ENCODE measurements at regions not wholly inside any gene's neighbourhood (a gene's known extent, or its start where the extent isn't known, plus 50 kb on each side); places are given as distances from the start of the nearest gene placed in this dataset.

DNA sequence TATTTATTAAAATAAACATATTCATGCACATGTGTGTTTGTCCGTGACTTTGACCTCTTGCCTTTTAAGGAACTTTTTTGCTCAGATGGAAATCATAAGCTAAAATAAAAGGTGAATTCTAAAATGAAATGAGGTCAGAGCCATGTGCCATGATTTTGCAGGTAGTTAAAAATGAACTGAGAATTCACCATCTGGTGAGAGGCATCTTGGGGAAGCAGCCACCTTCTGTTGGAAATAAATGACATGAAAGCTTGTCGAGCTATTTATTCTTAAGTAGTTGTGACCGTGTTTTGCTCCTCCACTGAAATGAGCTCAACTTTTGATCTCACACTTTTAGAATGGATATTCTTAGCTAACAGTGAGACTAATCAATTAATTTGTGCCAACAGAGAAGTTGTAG, 56.8 kb upstream of the CNOT2 start:
- WGBS, 4 donors: 87 to 94% (median 89%) methylated on average over 3 of the region's 3 CpGs
- intact Hi-C loops (cut with DNase I): no loop called here
- DNase-seq (no peak), ATAC-seq (no peak)
- no peaks in the 10 kb centered on the region for H3K36me3 ChIP-seq
- no peaks in the 10 kb centered on the region for H3K27me3 ChIP-seq
- no peak overlapping the region for H3K4me3 ChIP-seq
- no peak overlapping the region for H3K27ac ChIP-seq
- no peaks in the 10 kb centered on the region for H3K4me1 ChIP-seq
- no peak for TF ChIP-seq POLR2A (IDR thresholded peaks at IDR 0.05)
- TF ChIP-seq, protein P1, sequence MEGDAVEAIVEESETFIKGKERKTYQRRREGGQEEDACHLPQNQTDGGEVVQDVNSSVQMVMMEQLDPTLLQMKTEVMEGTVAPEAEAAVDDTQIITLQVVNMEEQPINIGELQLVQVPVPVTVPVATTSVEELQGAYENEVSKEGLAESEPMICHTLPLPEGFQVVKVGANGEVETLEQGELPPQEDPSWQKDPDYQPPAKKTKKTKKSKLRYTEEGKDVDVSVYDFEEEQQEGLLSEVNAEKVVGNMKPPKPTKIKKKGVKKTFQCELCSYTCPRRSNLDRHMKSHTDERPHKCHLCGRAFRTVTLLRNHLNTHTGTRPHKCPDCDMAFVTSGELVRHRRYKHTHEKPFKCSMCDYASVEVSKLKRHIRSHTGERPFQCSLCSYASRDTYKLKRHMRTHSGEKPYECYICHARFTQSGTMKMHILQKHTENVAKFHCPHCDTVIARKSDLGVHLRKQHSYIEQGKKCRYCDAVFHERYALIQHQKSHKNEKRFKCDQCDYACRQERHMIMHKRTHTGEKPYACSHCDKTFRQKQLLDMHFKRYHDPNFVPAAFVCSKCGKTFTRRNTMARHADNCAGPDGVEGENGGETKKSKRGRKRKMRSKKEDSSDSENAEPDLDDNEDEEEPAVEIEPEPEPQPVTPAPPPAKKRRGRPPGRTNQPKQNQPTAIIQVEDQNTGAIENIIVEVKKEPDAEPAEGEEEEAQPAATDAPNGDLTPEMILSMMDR (IDR thresholded peaks at IDR 0.05): no peak
- H3K9me3 ChIP-seq: peaks cover 0 to 5% (median 0%) of the 10 kb centered on the region in 12 donors

DNA sequence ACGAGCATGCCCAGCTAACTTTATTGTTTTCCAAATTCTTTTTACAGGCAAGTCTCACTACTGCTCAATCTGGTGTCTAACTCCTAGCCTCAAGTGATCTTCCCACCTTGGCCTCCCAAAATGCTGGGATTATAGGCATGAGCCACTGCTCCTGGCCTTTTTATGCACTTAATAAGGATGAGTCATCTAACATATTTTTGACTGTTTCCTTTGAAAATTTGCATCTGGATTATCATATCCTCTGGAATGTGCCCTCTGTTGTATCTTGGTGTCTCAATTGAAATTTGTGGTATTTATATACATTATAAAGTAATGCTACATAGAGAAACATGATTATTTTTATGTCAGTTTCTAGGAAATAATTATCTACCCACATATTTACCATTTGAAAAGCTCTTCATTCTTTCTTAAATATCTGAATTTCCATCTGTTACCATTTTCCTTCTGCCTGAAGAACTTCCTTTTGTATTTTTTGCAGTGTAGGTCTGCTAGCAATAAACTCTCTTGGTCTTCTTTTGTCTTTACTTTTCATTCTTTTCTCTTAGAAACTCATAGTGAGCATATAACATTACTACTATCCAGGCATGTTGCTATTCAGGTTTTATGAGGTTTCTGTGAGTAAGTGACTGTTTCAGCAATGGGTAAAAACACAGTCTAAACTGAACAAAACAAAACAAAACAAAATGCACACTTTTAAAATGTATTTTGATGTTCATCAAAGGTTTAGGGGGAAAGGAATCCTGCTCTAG, 52.8 kb upstream of the CNOT2 start:
- no peaks in the 10 kb centered on the region for H3K36me3 ChIP-seq
- H3K4me3 ChIP-seq: no peak overlapping the region
- intact Hi-C loops (cut with DNase I): no loop called here
- H3K9me3 ChIP-seq: no peaks in the 10 kb centered on the region
- ATAC-seq (no peak), DNase-seq (no peak)
- H3K4me1 ChIP-seq: no peaks in the 10 kb centered on the region
- TF ChIP-seq POLR2A (IDR thresholded peaks at IDR 0.05): no peak
- TF ChIP-seq, protein P1 (IDR thresholded peaks at IDR 0.05): no peak
- H3K27me3 ChIP-seq: no peaks in the 10 kb centered on the region
- WGBS, 4 donors: 75 to 100% (median 90%) methylated on average over 1 of the region's 1 CpG
- no peak overlapping the region for H3K27ac ChIP-seq
